Hematopoietic multipotent progenitor cell treated with erythropoietin and hydrocortisone succinate and interleukin-3 and kit ligand, for 8 days (in vitro differentiated cells): ENCODE measurements at regions not wholly inside any gene's neighbourhood (a gene's known extent, or its start where the extent isn't known, plus 50 kb on each side); places are given as distances from the start of the nearest gene placed in this dataset.

Experiments used
- DNase-seq: peaks from one replicate; pipeline ENCODE4 v3.0.0-alpha.2; 2015

- DNase-seq = no peak
These were observed 126.1 kb downstream of the SEC14L1 start for GRCh38 chr17:77266891-77267341.

GRCh38 chr17:77269696-77270681 lies 129.2 kb downstream of the SEC14L1 start:
- no peak for DNase-seq

GRCh38 chr17:77271411-77271810 lies 130.6 kb downstream of the SEC14L1 start:
- no peak for DNase-seq

- DNase-seq = no peak
These were observed 132.8 kb downstream of the SEC14L1 start for GRCh38 chr17:77273397-77274085.

GRCh38 chr17:77274096-77274845 lies 133.5 kb downstream of the SEC14L1 start:
- DNase-seq = no peak

GRCh38 chr17:77279448-77280303 lies 138.9 kb downstream of the SEC14L1 start:
- DNase-seq = no peak

GRCh38 chr17:77280304-77281121 lies 139.7 kb downstream of the SEC14L1 start:
- DNase-seq = no peak

- no peak for DNase-seq
These were observed 140.5 kb downstream of the SEC14L1 start for GRCh38 chr17:77281122-77281903.

- DNase-seq = no peak
These were observed 141.2 kb downstream of the SEC14L1 start for GRCh38 chr17:77281904-77282367.

GRCh38 chr17:77282524-77283515 lies 142.1 kb downstream of the SEC14L1 start:
- DNase-seq = no peak

- no peak for DNase-seq
These were observed 143.4 kb downstream of the SEC14L1 start for GRCh38 chr17:77284023-77284617.

GRCh38 chr17:77285594-77286390 lies 145.0 kb downstream of the SEC14L1 start:
- DNase-seq = no peak

GRCh38 chr17:77286391-77286640 lies 145.5 kb downstream of the SEC14L1 start:
- no peak for DNase-seq

- no peak for DNase-seq
These were observed 146.1 kb downstream of the SEC14L1 start for GRCh38 chr17:77286641-77287431.

GRCh38 chr17:77287432-77288068 lies 146.8 kb downstream of the SEC14L1 start:
- no peak for DNase-seq

- no peak for DNase-seq
These were observed 147.4 kb downstream of the SEC14L1 start for GRCh38 chr17:77288115-77288619.
